HepG2 (cell line): ENCODE measurements at regions not wholly inside any gene's neighbourhood (a gene's known extent, or its start where the extent isn't known, plus 50 kb on each side); places are given as distances from the start of the nearest gene placed in this dataset.
"Not testable (repeated sequence)": the region's sequence is repeated elsewhere in the genome, so short reads cannot be mapped to it uniquely, and the experiment has no call there.

Source experiments
- ATAC-seq: fragments of 200-7000 bp; cut with Tn5 transposase; 3 replicates; pipeline ENCODE4 v1.9.1; 2020; ENCODE audit warnings: mild to moderate bottlenecking, moderate library complexity
- BruUV-seq: library from RNA; stranded (reverse); fragments of 400-500 nt; replicated peaks from 2 replicates; lab custom pipeline; 2021; lab: Mats Ljungman, UMichigan
- CTCF ChIA-PET: fragments of 300-600 bp; formaldehyde crosslinking; extraction: SDS; loops from one replicate; lab custom pipeline; 2021; ENCODE audit warnings: low total read pairs, inconsistent platforms, low intra/inter-chr PET ratio; lab: Yijun Ruan, JAX
- POLR2A ChIA-PET: fragments of 350-600 bp; sonication (Branson Sonifier 250); formaldehyde crosslinking; loops from one replicate; lab custom pipeline; 2020; ENCODE audit warnings: antibody characterized with exemption, inconsistent platforms; lab: Yijun Ruan, JAX
- DNase-seq: peaks from one replicate; pipeline ENCODE4 v3.0.0-alpha.2; 2015; ENCODE audit warnings: low spot score
- FAIRE-seq: peaks from 3 replicates; lab custom pipeline; 2011; peaks lifted over from hg19 to GRCh38; lab: Jason Lieb, UNC
- H2AFZ ChIP-seq: one replicate; pipeline ENCODE4 v1.6.1; 2011; ENCODE audit warnings: low read length, inconsistent platforms
- H3K27ac ChIP-seq: fragments of 300-600 bp; 3 replicates; pipeline ENCODE4 v1.8.0; 2011; ENCODE audit warnings: mixed run types, mild to moderate bottlenecking, mixed read lengths, low read length, inconsistent platforms; ENCODE audit not compliant: insufficient read depth; ENCODE audit errors: extremely low read length
- H3K27me3 ChIP-seq, 2 experiments: fragments of 200-600 bp in 1 of 2; 2 replicates in 1 of 2; 3 replicates in 1 of 2; pipeline versions ENCODE4 v1.6.0 to v1.8.0; 2011; ENCODE audit warnings: low read length in 2 of 2, mild to moderate bottlenecking in 2 of 2, moderate library complexity in 2 of 2, inconsistent platforms in 1 of 2; ENCODE audit not compliant: insufficient read depth in 2 of 2, control insufficient read depth in 1 of 2
- H3K36me3 ChIP-seq, 2 experiments: fragments of 200-600 bp in 1 of 2; replicated peaks in 1 of 2; 2 replicates in 1 of 2; 3 replicates in 1 of 2; pipeline versions ENCODE4 v1.5.1 to v1.8.0; 2011; ENCODE audit warnings: low read length in 2 of 2, inconsistent platforms in 1 of 2; ENCODE audit not compliant: insufficient read depth in 2 of 2, control insufficient read depth in 1 of 2
- H3K4me1 ChIP-seq: 2 replicates; pipeline ENCODE4 v1.5.1; 2012; ENCODE audit warnings: low read length, inconsistent platforms; ENCODE audit not compliant: insufficient read depth
- H3K4me2 ChIP-seq: 2 replicates; pipeline ENCODE4 v1.6.0; 2011; ENCODE audit warnings: low read depth, low read length, inconsistent platforms
- H3K4me3 ChIP-seq, 3 experiments: fragments of 200-600 bp in 1 of 3; sonication (generic), shearing (Covaris generic) in 1 of 3; replicated peaks in 1 of 3; 2 replicates each; pipeline ENCODE4 v1.5.1; 2011 to 2016; ENCODE audit warnings: low read length in 3 of 3, inconsistent platforms in 2 of 3, low read depth in 2 of 3, mild to moderate bottlenecking in 2 of 3, control low read depth in 1 of 3, mixed read lengths in 1 of 3; ENCODE audit not compliant: insufficient read depth in 1 of 3
- H3K79me2 ChIP-seq: one replicate; pipeline ENCODE4 v1.6.1; 2011; ENCODE audit warnings: low read length, inconsistent platforms; ENCODE audit not compliant: insufficient read depth
- H3K9ac ChIP-seq: 2 replicates; pipeline ENCODE4 v1.6.0; 2011; ENCODE audit warnings: mild to moderate bottlenecking, low read depth, low read length, inconsistent platforms; ENCODE audit not compliant: insufficient read depth
- H3K9me3 ChIP-seq: 2 replicates; pipeline ENCODE4 v1.5.1; 2012; ENCODE audit warnings: mild to moderate bottlenecking, low read length
- H4K20me1 ChIP-seq: 2 replicates; pipeline ENCODE4 v1.6.0; 2011; ENCODE audit warnings: inconsistent platforms, mild to moderate bottlenecking, low read length, moderate library complexity; ENCODE audit not compliant: insufficient read depth
- ATRX ChIP-seq: sonication (generic); formaldehyde crosslinking; IDR thresholded peaks from 2 replicates; pipeline ENCODE4 v1.4.0; 2020; ENCODE audit warnings: missing genetic modification reagents, borderline replicate concordance
- GTF3A ChIP-seq: sonication (generic); formaldehyde crosslinking; conservative IDR thresholded peaks from 2 replicates; pipeline ENCODE4 v1.4.0; 2020; ENCODE audit warnings: mild to moderate bottlenecking, missing genetic modification reagents
- ZNF746 ChIP-seq: sonication (generic); formaldehyde crosslinking; IDR thresholded peaks from 2 replicates; pipeline ENCODE4 v1.8.0; 2022; ENCODE audit warnings: mild to moderate bottlenecking, missing genetic modification reagents
- WGBS: methylation state at CpG from one replicate; pipeline ENCODE4 v1.1.6; 2017; ENCODE audit warnings: low lambda C conversion rate; 5-methylcytosine and 5-hydroxymethylcytosine counted together
- in situ Hi-C: cut with HindIII; loops from 2 replicates; pipeline ENCODE4 v1.10.0; 2017; ENCODE audit warnings: low pct_unique_long_range_greater_than_20kb; ENCODE audit not compliant: extremely low pct_ligation_motif_present
- intact Hi-C: fragments of 100-400 bp; cut with micrococcal nuclease; formaldehyde crosslinking; loops from one replicate; pipeline ENCODE4 v1.10.0; 2022; ENCODE audit not compliant: unreplicated experiment
- TF ChIP-seq, protein P1 (sequence below): sonication (generic); formaldehyde crosslinking; IDR thresholded peaks from 2 replicates; pipeline ENCODE4 v1.5.0; 2020; ENCODE audit warnings: mild to moderate bottlenecking, missing genetic modification reagents, borderline replicate concordance

DNA sequence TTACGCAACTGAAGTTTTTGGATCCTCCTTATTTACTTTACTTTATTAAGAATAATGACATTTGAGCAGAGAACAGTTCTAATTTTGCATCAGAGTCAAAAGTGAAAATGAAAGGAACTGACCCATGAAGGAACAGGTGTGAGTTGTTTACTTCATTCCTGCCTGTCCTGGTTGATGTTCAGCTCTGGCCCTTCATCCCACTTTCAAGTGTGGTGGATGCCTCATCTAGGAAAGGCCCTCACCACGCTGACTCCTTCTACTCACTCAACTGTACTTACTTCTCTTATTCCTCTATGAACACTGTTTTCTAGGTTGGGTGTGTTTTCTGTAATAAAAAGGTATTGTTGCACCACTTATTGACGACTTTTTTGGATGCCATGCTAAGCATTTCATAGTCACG is 61.8 kb upstream of the PLEKHG4B start (continued):
- TF ChIP-seq, protein P1, sequence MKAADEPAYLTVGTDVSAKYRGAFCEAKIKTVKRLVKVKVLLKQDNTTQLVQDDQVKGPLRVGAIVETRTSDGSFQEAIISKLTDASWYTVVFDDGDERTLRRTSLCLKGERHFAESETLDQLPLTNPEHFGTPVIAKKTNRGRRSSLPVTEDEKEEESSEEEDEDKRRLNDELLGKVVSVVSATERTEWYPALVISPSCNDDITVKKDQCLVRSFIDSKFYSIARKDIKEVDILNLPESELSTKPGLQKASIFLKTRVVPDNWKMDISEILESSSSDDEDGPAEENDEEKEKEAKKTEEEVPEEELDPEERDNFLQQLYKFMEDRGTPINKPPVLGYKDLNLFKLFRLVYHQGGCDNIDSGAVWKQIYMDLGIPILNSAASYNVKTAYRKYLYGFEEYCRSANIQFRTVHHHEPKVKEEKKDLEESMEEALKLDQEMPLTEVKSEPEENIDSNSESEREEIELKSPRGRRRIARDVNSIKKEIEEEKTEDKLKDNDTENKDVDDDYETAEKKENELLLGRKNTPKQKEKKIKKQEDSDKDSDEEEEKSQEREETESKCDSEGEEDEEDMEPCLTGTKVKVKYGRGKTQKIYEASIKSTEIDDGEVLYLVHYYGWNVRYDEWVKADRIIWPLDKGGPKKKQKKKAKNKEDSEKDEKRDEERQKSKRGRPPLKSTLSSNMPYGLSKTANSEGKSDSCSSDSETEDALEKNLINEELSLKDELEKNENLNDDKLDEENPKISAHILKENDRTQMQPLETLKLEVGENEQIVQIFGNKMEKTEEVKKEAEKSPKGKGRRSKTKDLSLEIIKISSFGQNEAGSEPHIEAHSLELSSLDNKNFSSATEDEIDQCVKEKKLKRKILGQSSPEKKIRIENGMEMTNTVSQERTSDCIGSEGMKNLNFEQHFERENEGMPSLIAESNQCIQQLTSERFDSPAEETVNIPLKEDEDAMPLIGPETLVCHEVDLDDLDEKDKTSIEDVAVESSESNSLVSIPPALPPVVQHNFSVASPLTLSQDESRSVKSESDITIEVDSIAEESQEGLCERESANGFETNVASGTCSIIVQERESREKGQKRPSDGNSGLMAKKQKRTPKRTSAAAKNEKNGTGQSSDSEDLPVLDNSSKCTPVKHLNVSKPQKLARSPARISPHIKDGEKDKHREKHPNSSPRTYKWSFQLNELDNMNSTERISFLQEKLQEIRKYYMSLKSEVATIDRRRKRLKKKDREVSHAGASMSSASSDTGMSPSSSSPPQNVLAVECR (CRISPR knock-in tag): no peak
- no peak for TF ChIP-seq GTF3A
- TF ChIP-seq, all 625 proteins: peak for 0

DNA sequence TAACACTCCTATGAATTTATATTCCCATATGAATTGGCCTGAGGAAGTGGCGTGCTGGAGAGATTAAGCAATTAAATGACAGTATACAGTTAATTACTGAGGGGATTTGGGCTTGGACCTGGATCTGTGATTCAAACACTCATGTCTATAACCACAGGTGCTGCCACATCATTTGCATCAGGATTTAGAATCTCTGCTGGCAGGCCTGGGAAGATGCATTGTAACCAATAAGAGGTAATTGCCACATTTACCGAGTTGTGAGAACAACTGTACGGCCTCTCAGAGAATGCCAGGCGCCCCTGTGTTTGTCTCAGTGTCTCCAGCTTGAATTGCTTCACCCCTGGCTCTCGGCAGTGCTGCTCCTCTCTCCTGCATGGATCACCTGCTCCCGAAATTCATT is 61.4 kb upstream of the PLEKHG4B start:
- ATAC-seq, H2AFZ ChIP-seq, H3K4me1 ChIP-seq, H3K36me3 ChIP-seq, DNase-seq, FAIRE-seq, H3K27ac ChIP-seq, H4K20me1 ChIP-seq, intact Hi-C loops, H3K9ac ChIP-seq, H3K79me2 ChIP-seq, H3K9me3 ChIP-seq, H3K4me2 ChIP-seq, BruUV-seq, H3K27me3 ChIP-seq, in situ Hi-C loops, H3K4me3 ChIP-seq, CTCF ChIA-PET, POLR2A ChIA-PET: not testable (repeated sequence)
- WGBS: 0% methylated on average over 6 of the region's 6 CpGs

DNA sequence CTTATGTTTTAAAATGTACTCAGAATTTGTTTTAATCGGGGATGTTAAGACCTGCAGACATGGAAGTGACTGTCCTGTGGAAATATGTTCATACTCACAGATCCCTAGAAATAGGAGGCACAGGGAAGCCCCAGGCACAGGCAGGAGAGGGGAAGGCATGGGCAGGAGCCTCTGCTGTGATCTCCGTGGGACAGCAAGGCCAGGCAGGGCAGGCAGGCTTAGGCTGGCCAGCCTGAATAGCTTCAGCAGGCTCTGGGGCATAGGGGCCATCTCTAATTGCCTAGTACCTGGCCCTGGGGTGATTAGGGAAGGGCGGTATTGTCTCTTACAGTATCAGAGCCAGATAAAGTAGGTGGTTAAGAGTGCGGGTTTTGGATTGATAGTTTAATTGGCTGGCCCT is 59.8 kb upstream of the PLEKHG4B start:
- intact Hi-C loops (no loop called here), in situ Hi-C loops (no loop called here)
- Histone ChIP-seq H3K27ac (no peak overlapping the region), H3K79me2 (no peaks in the 10 kb centered on the region), H3K4me2 (no peak overlapping the region), H3K9me3 (no peaks in the 10 kb centered on the region), H3K4me1 (no peaks in the 10 kb centered on the region), H3K36me3 (no peaks in the 10 kb centered on the region), H4K20me1 (no peaks in the 10 kb centered on the region), H2AFZ (no peak overlapping the region), H3K4me3 (no peak overlapping the region), H3K27me3 (no peaks in the 10 kb centered on the region), H3K9ac (no peak overlapping the region)
- 3% methylated on average over 3 of the region's 4 CpGs for WGBS
- POLR2A ChIA-PET: no interaction called here
- ATAC-seq: no peak
- TF ChIP-seq ATRX (CRISPR knock-in tag) (no peak), ZNF746 (no peak)
- CTCF ChIA-PET: no interaction called here
- BruUV-seq: no TSS peak
- no peak for DNase-seq
- FAIRE-seq: no peak

DNA sequence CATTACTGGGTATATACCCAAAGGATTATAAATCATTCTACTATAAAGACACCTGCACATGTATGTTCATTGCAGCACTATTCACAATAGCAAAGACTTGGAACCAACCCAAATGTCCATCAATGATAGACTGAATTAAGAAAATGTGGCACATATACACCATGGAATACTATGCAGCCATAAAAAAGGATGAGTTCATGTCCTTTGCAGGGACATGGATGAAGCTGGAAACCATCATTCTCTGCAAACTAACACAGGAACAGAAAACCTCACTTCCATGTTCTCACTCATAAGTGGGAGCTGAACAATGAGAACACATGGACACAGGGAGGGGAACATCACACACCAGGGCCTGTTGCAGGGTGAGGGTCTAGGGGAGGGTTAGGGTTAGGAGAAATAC is 56.4 kb upstream of the PLEKHG4B start:
- H3K27ac ChIP-seq, BruUV-seq, H3K36me3 ChIP-seq, FAIRE-seq, H3K27me3 ChIP-seq, ATAC-seq, in situ Hi-C loops, H3K4me3 ChIP-seq, H3K4me1 ChIP-seq, H4K20me1 ChIP-seq, DNase-seq, H3K4me2 ChIP-seq, H3K9me3 ChIP-seq, CTCF ChIA-PET, intact Hi-C loops, POLR2A ChIA-PET, H3K9ac ChIP-seq, H2AFZ ChIP-seq, H3K79me2 ChIP-seq: not testable (repeated sequence)
